ENCODE measurements at regions not wholly inside any gene's neighbourhood (a gene's known extent, or its start where the extent isn't known, plus 50 kb on each side); places are given as distances from the start of the nearest gene placed in this dataset.

- H3K27me3 ChIP-seq (replicated peaks; ENCODE audit: control insufficient read depth, insufficient read depth, low read length) = no peaks in the 10 kb centered on the region
- no peaks in the 10 kb centered on the region for H3K36me3 ChIP-seq (ENCODE audit: control insufficient read depth, insufficient read depth, low read length)
- no peak overlapping the region for H3K4me3 ChIP-seq (replicated peaks; ENCODE audit: low read depth, low read length)
- no peak for DNase-seq (ENCODE audit: extremely low read depth, insufficient read length)
- no peak for TF ChIP-seq CTCF (IDR thresholded peaks at IDR 0.05; ENCODE audit: insufficient read depth, low read length, poor library complexity, severe bottlenecking)
Observed at GRCh38 chr21:28783641-28784185, 209.0 kb downstream of the LTN1 start.

- no peak for DNase-seq (ENCODE audit: extremely low read depth, insufficient read length)
- Histone ChIP-seq H3K4me3 (replicated peaks; ENCODE audit: low read depth, low read length) (no peak overlapping the region), H3K36me3 (ENCODE audit: control insufficient read depth, insufficient read depth, low read length) (no peaks in the 10 kb centered on the region), H3K27me3 (replicated peaks; ENCODE audit: control insufficient read depth, insufficient read depth, low read length) (no peaks in the 10 kb centered on the region)
- peak; percentile 45 for TF ChIP-seq CTCF (IDR thresholded peaks at IDR 0.05; ENCODE audit: insufficient read depth, low read length, poor library complexity, severe bottlenecking)
Observed at GRCh38 chr21:28781602-28782276, 210.9 kb downstream of the LTN1 start.

- Histone ChIP-seq H3K36me3 (ENCODE audit: control insufficient read depth, insufficient read depth, low read length) (no peaks in the 10 kb centered on the region), H3K4me3 (replicated peaks; ENCODE audit: low read depth, low read length) (no peak overlapping the region), H3K27me3 (replicated peaks; ENCODE audit: control insufficient read depth, insufficient read depth, low read length) (no peaks in the 10 kb centered on the region)
- no peak for DNase-seq (ENCODE audit: extremely low read depth, insufficient read length)
- TF ChIP-seq CTCF (IDR thresholded peaks at IDR 0.05; ENCODE audit: insufficient read depth, low read length, poor library complexity, severe bottlenecking) = no peak
Observed at GRCh38 chr21:28779914-28780313, 212.8 kb downstream of the LTN1 start.

- H3K36me3 ChIP-seq (ENCODE audit: control insufficient read depth, insufficient read depth, low read length) = no peaks in the 10 kb centered on the region
- no peak for DNase-seq (ENCODE audit: extremely low read depth, insufficient read length)
- TF ChIP-seq CTCF (IDR thresholded peaks at IDR 0.05; ENCODE audit: insufficient read depth, low read length, poor library complexity, severe bottlenecking) = no peak
Observed at GRCh38 chr21:28776251-28776650, 216.4 kb downstream of the LTN1 start.

GRCh38 chr21:28775071-28775470 is 217.6 kb downstream of the LTN1 start:
- DNase-seq (ENCODE audit: extremely low read depth, insufficient read length) = no peak
- TF ChIP-seq CTCF (IDR thresholded peaks at IDR 0.05; ENCODE audit: insufficient read depth, low read length, poor library complexity, severe bottlenecking) = no peak
- no peaks in the 10 kb centered on the region for H3K36me3 ChIP-seq (ENCODE audit: control insufficient read depth, insufficient read depth, low read length)
- H3K4me3 ChIP-seq (replicated peaks; ENCODE audit: low read depth, low read length) = no peak overlapping the region
- no peaks in the 10 kb centered on the region for H3K27me3 ChIP-seq (replicated peaks; ENCODE audit: control insufficient read depth, insufficient read depth, low read length)

More at GRCh38 chr21:28776251-28776650, 216.4 kb downstream of the LTN1 start:
- no peaks in the 10 kb centered on the region for H3K27me3 ChIP-seq (replicated peaks; ENCODE audit: control insufficient read depth, insufficient read depth, low read length)
- H3K4me3 ChIP-seq (replicated peaks; ENCODE audit: low read depth, low read length) = no peak overlapping the region
